MG63 (cell line): ENCODE measurements at regions not wholly inside any gene's neighbourhood (a gene's known extent, or its start where the extent isn't known, plus 50 kb on each side); places are given as distances from the start of the nearest gene placed in this dataset.

Experiments used
- DNase-seq: peaks from one replicate; pipeline ENCODE4 v3.0.0-alpha.2; 2020
- H3K27me3 ChIP-seq: fragments of 250-450 bp; sonication (Bioruptor Pico); 2 replicates; pipeline ENCODE4 v1.5.1; 2020; ENCODE audit warnings: mild to moderate bottlenecking, moderate library complexity
- H3K36me3 ChIP-seq: fragments of 250-450 bp; sonication (Bioruptor Pico); 2 replicates; pipeline ENCODE4 v1.5.1; 2020; ENCODE audit warnings: mild to moderate bottlenecking, moderate library complexity
- H3K4me3 ChIP-seq: fragments of 250-450 bp; sonication (Bioruptor Pico); 2 replicates; pipeline ENCODE4 v1.5.1; 2020; ENCODE audit warnings: mild to moderate bottlenecking, moderate library complexity
- H3K9me3 ChIP-seq: fragments of 250-450 bp; sonication (Bioruptor Pico); 2 replicates; pipeline ENCODE4 v1.5.1; 2020; ENCODE audit warnings: mild to moderate bottlenecking, moderate library complexity

- Histone ChIP-seq H3K27me3 (no peaks in the 10 kb centered on the region), H3K9me3 (no peaks in the 10 kb centered on the region), H3K4me3 (no peak overlapping the region), H3K36me3 (no peaks in the 10 kb centered on the region)
- DNase-seq, result no peak
Measured at GRCh38 chr11:109849946-109850345, 243.2 kb upstream of the ZC3H12C start.

- Histone ChIP-seq H3K36me3 (no peaks in the 10 kb centered on the region), H3K4me3 (no peak overlapping the region), H3K27me3 (no peaks in the 10 kb centered on the region), H3K9me3 (no peaks in the 10 kb centered on the region)
- no peak for DNase-seq
Measured at GRCh38 chr11:109851780-109852390, 241.3 kb upstream of the ZC3H12C start.

- H3K36me3 ChIP-seq, result no peaks in the 10 kb centered on the region
- no peaks in the 10 kb centered on the region for H3K27me3 ChIP-seq
- H3K4me3 ChIP-seq, result no peak overlapping the region
- no peaks in the 10 kb centered on the region for H3K9me3 ChIP-seq
- no peak for DNase-seq
Measured at GRCh38 chr11:109853156-109853776, 239.9 kb upstream of the ZC3H12C start.

GRCh38 chr11:109854731-109855130 is 238.5 kb upstream of the ZC3H12C start:
- DNase-seq, result no peak
- Histone ChIP-seq H3K9me3 (no peaks in the 10 kb centered on the region), H3K36me3 (no peaks in the 10 kb centered on the region), H3K27me3 (no peaks in the 10 kb centered on the region), H3K4me3 (no peak overlapping the region)

- Histone ChIP-seq H3K9me3 (no peaks in the 10 kb centered on the region), H3K27me3 (no peaks in the 10 kb centered on the region), H3K36me3 (no peaks in the 10 kb centered on the region), H3K4me3 (no peak overlapping the region)
- no peak for DNase-seq
Measured at GRCh38 chr11:109856928-109857327, 236.3 kb upstream of the ZC3H12C start.

GRCh38 chr11:109857637-109858036 is 235.6 kb upstream of the ZC3H12C start:
- H3K9me3 ChIP-seq, result no peaks in the 10 kb centered on the region
- no peaks in the 10 kb centered on the region for H3K27me3 ChIP-seq
- H3K4me3 ChIP-seq, result no peak overlapping the region
- no peak for DNase-seq
- no peaks in the 10 kb centered on the region for H3K36me3 ChIP-seq

- no peak for DNase-seq
- Histone ChIP-seq H3K36me3 (no peaks in the 10 kb centered on the region), H3K4me3 (no peak overlapping the region), H3K9me3 (no peaks in the 10 kb centered on the region), H3K27me3 (no peaks in the 10 kb centered on the region)
Measured at GRCh38 chr11:109858152-109858551, 235.0 kb upstream of the ZC3H12C start.

GRCh38 chr11:109859045-109859724 is 234.0 kb upstream of the ZC3H12C start:
- H3K9me3 ChIP-seq, result no peaks in the 10 kb centered on the region
- no peaks in the 10 kb centered on the region for H3K27me3 ChIP-seq
- DNase-seq, result no peak
- no peak overlapping the region for H3K4me3 ChIP-seq
- no peaks in the 10 kb centered on the region for H3K36me3 ChIP-seq

- no peak for DNase-seq
- Histone ChIP-seq H3K36me3 (no peaks in the 10 kb centered on the region), H3K9me3 (no peaks in the 10 kb centered on the region), H3K27me3 (no peaks in the 10 kb centered on the region), H3K4me3 (no peak overlapping the region)
Measured at GRCh38 chr11:109862835-109863234, 230.4 kb upstream of the ZC3H12C start.

GRCh38 chr11:109864151-109864661 is 229.0 kb upstream of the ZC3H12C start:
- H3K27me3 ChIP-seq, result no peaks in the 10 kb centered on the region
- no peaks in the 10 kb centered on the region for H3K9me3 ChIP-seq
- DNase-seq, result no peak
- H3K4me3 ChIP-seq, result no peak overlapping the region
- no peaks in the 10 kb centered on the region for H3K36me3 ChIP-seq

GRCh38 chr11:109864834-109865547 is 228.2 kb upstream of the ZC3H12C start:
- no peaks in the 10 kb centered on the region for H3K27me3 ChIP-seq
- H3K4me3 ChIP-seq, result no peak overlapping the region
- no peaks in the 10 kb centered on the region for H3K9me3 ChIP-seq
- no peak for DNase-seq
- no peaks in the 10 kb centered on the region for H3K36me3 ChIP-seq

GRCh38 chr11:109865548-109866186 is 227.5 kb upstream of the ZC3H12C start:
- Histone ChIP-seq H3K36me3 (no peaks in the 10 kb centered on the region), H3K27me3 (no peaks in the 10 kb centered on the region), H3K4me3 (no peak overlapping the region), H3K9me3 (no peaks in the 10 kb centered on the region)
- no peak for DNase-seq

- Histone ChIP-seq H3K4me3 (no peak overlapping the region), H3K36me3 (no peaks in the 10 kb centered on the region), H3K27me3 (no peaks in the 10 kb centered on the region), H3K9me3 (peaks cover 1% of the 10 kb centered on the region; the same call in 1 of the 2 replicates)
- no peak for DNase-seq
Measured at GRCh38 chr11:109867784-109868183, 225.4 kb upstream of the ZC3H12C start.

- Histone ChIP-seq H3K4me3 (no peak overlapping the region), H3K9me3 (peaks cover 4% of the 10 kb centered on the region; the same call in 1 of the 2 replicates), H3K36me3 (no peaks in the 10 kb centered on the region), H3K27me3 (no peaks in the 10 kb centered on the region)
- no peak for DNase-seq
Measured at GRCh38 chr11:109869536-109869935, 223.7 kb upstream of the ZC3H12C start.

- Histone ChIP-seq H3K9me3 (peaks cover 4% of the 10 kb centered on the region; the same call in 1 of the 2 replicates), H3K4me3 (no peak overlapping the region), H3K27me3 (no peaks in the 10 kb centered on the region), H3K36me3 (no peaks in the 10 kb centered on the region)
- no peak for DNase-seq
Measured at GRCh38 chr11:109870297-109870696, 222.9 kb upstream of the ZC3H12C start.

GRCh38 chr11:109877043-109877442 is 216.1 kb upstream of the ZC3H12C start:
- peaks cover 4% of the 10 kb centered on the region; the same call in 1 of the 2 replicates for H3K9me3 ChIP-seq
- H3K36me3 ChIP-seq, result no peaks in the 10 kb centered on the region
- no peak for DNase-seq
- H3K27me3 ChIP-seq, result no peaks in the 10 kb centered on the region
- H3K4me3 ChIP-seq, result no peak overlapping the region

GRCh38 chr11:109884501-109884900 is 208.7 kb upstream of the ZC3H12C start:
- no peak overlapping the region for H3K4me3 ChIP-seq
- H3K36me3 ChIP-seq, result no peaks in the 10 kb centered on the region
- no peaks in the 10 kb centered on the region for H3K9me3 ChIP-seq
- 0 out of 2 replicates have a peak, but pooled peaks cover 4% of the 10 kb centered on the region for H3K27me3 ChIP-seq
- no peak for DNase-seq
